ENCODE measurements at regions not wholly inside any gene's neighbourhood (a gene's known extent, or its start where the extent isn't known, plus 50 kb on each side); places are given as distances from the start of the nearest gene placed in this dataset.

- TF ChIP-seq EP300 (IDR thresholded peaks at IDR 0.05; ENCODE audit: low read depth) (no peak), POLR2AphosphoS5 (IDR thresholded peaks at IDR 0.05) (no peak), POLR2A (IDR thresholded peaks at IDR 0.05) (no peak)
- TF ChIP-seq, protein P1, sequence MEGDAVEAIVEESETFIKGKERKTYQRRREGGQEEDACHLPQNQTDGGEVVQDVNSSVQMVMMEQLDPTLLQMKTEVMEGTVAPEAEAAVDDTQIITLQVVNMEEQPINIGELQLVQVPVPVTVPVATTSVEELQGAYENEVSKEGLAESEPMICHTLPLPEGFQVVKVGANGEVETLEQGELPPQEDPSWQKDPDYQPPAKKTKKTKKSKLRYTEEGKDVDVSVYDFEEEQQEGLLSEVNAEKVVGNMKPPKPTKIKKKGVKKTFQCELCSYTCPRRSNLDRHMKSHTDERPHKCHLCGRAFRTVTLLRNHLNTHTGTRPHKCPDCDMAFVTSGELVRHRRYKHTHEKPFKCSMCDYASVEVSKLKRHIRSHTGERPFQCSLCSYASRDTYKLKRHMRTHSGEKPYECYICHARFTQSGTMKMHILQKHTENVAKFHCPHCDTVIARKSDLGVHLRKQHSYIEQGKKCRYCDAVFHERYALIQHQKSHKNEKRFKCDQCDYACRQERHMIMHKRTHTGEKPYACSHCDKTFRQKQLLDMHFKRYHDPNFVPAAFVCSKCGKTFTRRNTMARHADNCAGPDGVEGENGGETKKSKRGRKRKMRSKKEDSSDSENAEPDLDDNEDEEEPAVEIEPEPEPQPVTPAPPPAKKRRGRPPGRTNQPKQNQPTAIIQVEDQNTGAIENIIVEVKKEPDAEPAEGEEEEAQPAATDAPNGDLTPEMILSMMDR (IDR thresholded peaks at IDR 0.05) = no peak
These were observed 489.5 kb downstream of the CDH2 start for GRCh38 chr18:27687351-27687979.
